CD4-positive, CD25-positive, alpha-beta regulatory T cell (primary cell): ENCODE measurements at regions not wholly inside any gene's neighbourhood (a gene's known extent, or its start where the extent isn't known, plus 50 kb on each side); places are given as distances from the start of the nearest gene placed in this dataset.

Source experiments
- ATAC-seq, 2 donors: fragments of 150-1000 bp; cut with Tn5 transposase; one replicate each; pipeline ENCODE4 v1.10.0; 2021; ENCODE audit warnings: low read depth in 2 of 2, moderate number of reproducible peaks in 2 of 2, moderate library complexity in 1 of 2
- DNase-seq, 3 donors: peaks; one replicate each; pipeline versions ENCODE4 v3.0.0 to v3.0.0-alpha.2; 2012 to 2022; ENCODE audit warnings: mixed read lengths in 1 of 3
- H3K27ac ChIP-seq: one replicate; pipeline ENCODE4 v1.7.0; 2013; ENCODE audit warnings: mild to moderate bottlenecking, low read length; ENCODE audit not compliant: insufficient read depth, poor library complexity, severe bottlenecking
- H3K27me3 ChIP-seq: one replicate; pipeline ENCODE4 v1.7.0; 2013; ENCODE audit warnings: low read length; ENCODE audit not compliant: control insufficient read depth, insufficient read depth
- H3K36me3 ChIP-seq: one replicate; pipeline ENCODE4 v1.7.0; 2013; ENCODE audit warnings: mild to moderate bottlenecking, low read length, moderate library complexity; ENCODE audit not compliant: control insufficient read depth, insufficient read depth
- H3K4me1 ChIP-seq: 2 replicates; pipeline ENCODE4 v1.7.0; 2013; ENCODE audit warnings: mild to moderate bottlenecking, low read length; ENCODE audit not compliant: insufficient read depth, control insufficient read depth, poor library complexity, severe bottlenecking
- H3K4me3 ChIP-seq: one replicate; pipeline ENCODE4 v1.7.0; 2013; ENCODE audit warnings: low read depth, mild to moderate bottlenecking, low read length, moderate library complexity
- H3K9me3 ChIP-seq, 2 experiments: 1 replicate in 1 of 2; 2 replicates in 1 of 2; pipeline ENCODE4 v1.7.0; 2013; ENCODE audit warnings: low read length in 2 of 2, mild to moderate bottlenecking in 1 of 2, moderate library complexity in 1 of 2; ENCODE audit not compliant: control insufficient read depth in 2 of 2
- H3K27ac Mint-ChIP-seq, 3 donors: one replicate each; pipeline ENCODE4 v1.8.0; 2020 to 2022; ENCODE audit warnings: mild to moderate bottlenecking in 3 of 3, mixed read lengths in 3 of 3, moderate library complexity in 2 of 3
- H3K27me3 Mint-ChIP-seq: one replicate; pipeline ENCODE4 v1.8.0; 2022; ENCODE audit warnings: mild to moderate bottlenecking, mixed read lengths
- H3K36me3 Mint-ChIP-seq: one replicate; pipeline ENCODE4 v1.8.0; 2020; ENCODE audit warnings: mixed read lengths
- H3K4me1 Mint-ChIP-seq, 4 donors: one replicate each; pipeline ENCODE4 v1.8.0; 2020 to 2022; ENCODE audit warnings: mixed read lengths in 4 of 4, mild to moderate bottlenecking in 1 of 4
- H3K4me3 Mint-ChIP-seq, 4 donors: one replicate each; pipeline ENCODE4 v1.8.0; 2020 to 2022; ENCODE audit warnings: mild to moderate bottlenecking in 4 of 4, mixed read lengths in 4 of 4, moderate library complexity in 3 of 4
- H3K9me3 Mint-ChIP-seq, 7 donors: one replicate each; pipeline ENCODE4 v1.8.0; 2020 to 2022; ENCODE audit warnings: mixed read lengths in 7 of 7, mild to moderate bottlenecking in 3 of 7, moderate library complexity in 2 of 7

- Mint-ChIP-seq H3K27me3 (no peaks in the 10 kb centered on the region), H3K4me1 (no peaks in the 10 kb centered on the region), H3K27ac (no peak overlapping the region), H3K9me3 (peaks cover 0 to 5% (median 4%) of the 10 kb centered on the region in 7 donors), H3K36me3 (no peaks in the 10 kb centered on the region), H3K4me3 (no peak overlapping the region)
- Histone ChIP-seq H3K27me3 (no peaks in the 10 kb centered on the region), H3K27ac (no peak overlapping the region), H3K4me3 (no peak overlapping the region), H3K4me1 (no peaks in the 10 kb centered on the region), H3K36me3 (no peaks in the 10 kb centered on the region), H3K9me3 (no peaks in the 10 kb centered on the region)
- DNase-seq, result no peak
- ATAC-seq, result no peak
Measured at GRCh38 chr4:125758438-125758837, 443.7 kb downstream of the FAT4 start.

- Mint-ChIP-seq H3K9me3 (peaks cover 0 to 12% (median 4%) of the 10 kb centered on the region in 7 donors), H3K36me3 (no peaks in the 10 kb centered on the region), H3K27me3 (no peaks in the 10 kb centered on the region), H3K4me3 (no peak overlapping the region), H3K27ac (no peak overlapping the region), H3K4me1 (no peaks in the 10 kb centered on the region)
- H3K27me3 ChIP-seq, result no peaks in the 10 kb centered on the region
- DNase-seq, result no peak
- H3K4me1 ChIP-seq, result no peaks in the 10 kb centered on the region
- no peak overlapping the region for H3K4me3 ChIP-seq
- no peak overlapping the region for H3K27ac ChIP-seq
- no peaks in the 10 kb centered on the region for H3K9me3 ChIP-seq
- ATAC-seq, result no peak
- no peaks in the 10 kb centered on the region for H3K36me3 ChIP-seq
Measured at GRCh38 chr4:125760201-125760819, 445.6 kb downstream of the FAT4 start.

- Histone ChIP-seq H3K27me3 (no peaks in the 10 kb centered on the region), H3K27ac (no peak overlapping the region), H3K4me1 (no peaks in the 10 kb centered on the region), H3K9me3 (no peaks in the 10 kb centered on the region), H3K36me3 (no peaks in the 10 kb centered on the region), H3K4me3 (no peak overlapping the region)
- Mint-ChIP-seq H3K27ac (no peak overlapping the region), H3K9me3 (peaks cover 0 to 12% (median 4%) of the 10 kb centered on the region in 7 donors), H3K4me1 (no peaks in the 10 kb centered on the region), H3K27me3 (no peaks in the 10 kb centered on the region), H3K36me3 (no peaks in the 10 kb centered on the region), H3K4me3 (no peak overlapping the region)
- ATAC-seq (no peak), DNase-seq (no peak)
Measured at GRCh38 chr4:125760956-125761355, 446.2 kb downstream of the FAT4 start.

GRCh38 chr4:125762537-125762936 lies 447.8 kb downstream of the FAT4 start:
- no peaks in the 10 kb centered on the region for H3K36me3 Mint-ChIP-seq
- no peak overlapping the region for H3K27ac Mint-ChIP-seq
- Histone ChIP-seq H3K4me3 (no peak overlapping the region), H3K36me3 (no peaks in the 10 kb centered on the region), H3K9me3 (no peaks in the 10 kb centered on the region), H3K27ac (no peak overlapping the region), H3K27me3 (no peaks in the 10 kb centered on the region), H3K4me1 (no peaks in the 10 kb centered on the region)
- ATAC-seq, result no peak
- H3K27me3 Mint-ChIP-seq, result no peaks in the 10 kb centered on the region
- DNase-seq, result no peak
- H3K4me3 Mint-ChIP-seq, result no peak overlapping the region
- peaks cover 0 to 12% (median 4%) of the 10 kb centered on the region in 7 donors for H3K9me3 Mint-ChIP-seq
- no peaks in the 10 kb centered on the region for H3K4me1 Mint-ChIP-seq

GRCh38 chr4:125765941-125766340 lies 451.2 kb downstream of the FAT4 start:
- H3K27ac ChIP-seq, result no peak overlapping the region
- no peak overlapping the region for H3K4me3 ChIP-seq
- Mint-ChIP-seq H3K4me1 (no peaks in the 10 kb centered on the region), H3K4me3 (no peak overlapping the region), H3K27me3 (no peaks in the 10 kb centered on the region), H3K9me3 (peaks cover 0 to 17% (median 4%) of the 10 kb centered on the region in 7 donors), H3K36me3 (no peaks in the 10 kb centered on the region), H3K27ac (no peak overlapping the region)
- H3K4me1 ChIP-seq, result no peaks in the 10 kb centered on the region
- no peak for DNase-seq
- ATAC-seq, result no peak
- no peaks in the 10 kb centered on the region for H3K36me3 ChIP-seq
- no peaks in the 10 kb centered on the region for H3K9me3 ChIP-seq
- no peaks in the 10 kb centered on the region for H3K27me3 ChIP-seq

- no peaks in the 10 kb centered on the region for H3K4me1 ChIP-seq
Measured at GRCh38 chr4:125770814-125771398, 456.2 kb downstream of the FAT4 start.

GRCh38 chr4:125772680-125773079 lies 457.9 kb downstream of the FAT4 start:
- H3K4me1 Mint-ChIP-seq, result no peaks in the 10 kb centered on the region
- Histone ChIP-seq H3K36me3 (no peaks in the 10 kb centered on the region), H3K9me3 (no peaks in the 10 kb centered on the region), H3K4me3 (no peak overlapping the region), H3K27ac (no peak overlapping the region), H3K4me1 (no peaks in the 10 kb centered on the region), H3K27me3 (no peaks in the 10 kb centered on the region)
- no peak overlapping the region for H3K4me3 Mint-ChIP-seq
- DNase-seq (no peak), ATAC-seq (no peak)
- H3K27ac Mint-ChIP-seq, result no peak overlapping the region
- H3K36me3 Mint-ChIP-seq, result no peaks in the 10 kb centered on the region
- H3K27me3 Mint-ChIP-seq, result no peaks in the 10 kb centered on the region
- peaks cover 2 to 31% (median 7%) of the 10 kb centered on the region in 7 donors for H3K9me3 Mint-ChIP-seq

More at GRCh38 chr4:125770814-125771398, 456.2 kb downstream of the FAT4 start:
- Mint-ChIP-seq H3K27ac (no peak overlapping the region), H3K27me3 (no peaks in the 10 kb centered on the region), H3K4me3 (no peak overlapping the region), H3K9me3 (peaks cover 0 to 24% (median 8%) of the 10 kb centered on the region in 7 donors), H3K36me3 (no peaks in the 10 kb centered on the region), H3K4me1 (no peaks in the 10 kb centered on the region)
- ATAC-seq (no peak), DNase-seq (no peak)
- Histone ChIP-seq H3K4me3 (no peak overlapping the region), H3K27me3 (no peaks in the 10 kb centered on the region), H3K36me3 (no peaks in the 10 kb centered on the region), H3K27ac (no peak overlapping the region), H3K9me3 (no peaks in the 10 kb centered on the region)

- Mint-ChIP-seq H3K27ac (no peak overlapping the region), H3K4me1 (no peaks in the 10 kb centered on the region), H3K4me3 (no peak overlapping the region), H3K36me3 (no peaks in the 10 kb centered on the region), H3K27me3 (no peaks in the 10 kb centered on the region), H3K9me3 (peaks cover under 1 to 32% (median 6%) of the 10 kb centered on the region in 7 donors)
- ATAC-seq, result no peak
- no peaks in the 10 kb centered on the region for H3K36me3 ChIP-seq
- no peaks in the 10 kb centered on the region for H3K27me3 ChIP-seq
- no peaks in the 10 kb centered on the region for H3K9me3 ChIP-seq
- no peak overlapping the region for H3K27ac ChIP-seq
- H3K4me1 ChIP-seq, result no peaks in the 10 kb centered on the region
- no peak for DNase-seq
- no peak overlapping the region for H3K4me3 ChIP-seq
Measured at GRCh38 chr4:125773502-125773901, 458.7 kb downstream of the FAT4 start.
